GM19372 (cell line): ENCODE measurements at regions not wholly inside any gene's neighbourhood (a gene's known extent, or its start where the extent isn't known, plus 50 kb on each side); places are given as distances from the start of the nearest gene placed in this dataset.

ENCODE experiments used
- ATAC-seq: cut with Tn5 transposase; IDR thresholded peaks from one replicate; pipeline ENCODE4 v1.9.1; 2021; ENCODE audit warnings: mild to moderate bottlenecking, low read depth, moderate library complexity; ENCODE audit not compliant: unreplicated experiment

DNA sequence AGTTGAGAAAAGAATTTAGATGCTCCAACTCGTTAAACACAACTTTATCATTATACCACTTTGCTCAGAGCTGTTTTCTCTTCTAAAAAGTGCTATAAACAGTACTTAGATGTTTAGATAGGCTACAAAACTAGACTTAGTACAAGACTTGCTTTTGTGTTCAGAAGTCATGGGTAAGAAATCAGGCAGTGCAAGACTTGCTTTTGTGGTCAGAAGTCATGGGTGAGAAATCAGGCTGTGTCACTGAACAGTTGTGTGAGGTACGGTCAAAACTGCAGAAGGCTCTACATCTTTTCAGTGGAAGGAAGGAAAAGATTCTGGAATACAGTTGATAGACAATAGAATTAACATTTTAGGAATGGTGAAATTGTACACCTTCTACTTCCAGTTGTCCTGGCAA, 239.7 kb downstream of the DNAJB9 start:
- no peak for ATAC-seq

DNA sequence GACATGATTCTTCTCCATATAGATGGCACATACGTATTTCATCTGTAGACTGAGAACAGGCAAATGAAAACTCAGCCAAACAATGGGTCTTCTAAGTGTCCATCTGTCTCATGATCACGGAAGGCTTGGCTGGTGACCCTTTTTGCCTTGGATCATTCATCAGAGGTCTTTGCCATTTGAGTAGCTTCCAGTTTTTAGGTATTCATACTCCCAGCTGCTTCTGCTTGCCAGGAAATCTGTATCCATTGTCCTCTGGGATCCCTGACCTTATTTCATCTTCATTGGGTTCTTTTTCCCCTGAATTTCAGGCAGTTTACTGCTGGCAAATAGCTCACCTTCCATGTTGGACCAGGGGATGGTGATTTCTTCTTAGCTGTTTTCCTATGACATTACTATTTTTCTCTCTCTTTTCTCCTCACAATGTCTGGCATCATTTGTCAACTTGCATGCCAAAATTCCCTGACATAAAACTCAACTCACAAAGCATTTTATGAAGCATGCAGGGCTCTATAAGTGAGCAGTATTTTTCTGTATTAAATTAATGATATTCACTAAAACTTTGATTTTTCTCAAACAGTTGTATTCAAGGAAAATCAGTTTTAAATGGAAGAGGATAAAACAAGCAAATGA, 241.2 kb downstream of the DNAJB9 start:
- ATAC-seq: no peak

DNA sequence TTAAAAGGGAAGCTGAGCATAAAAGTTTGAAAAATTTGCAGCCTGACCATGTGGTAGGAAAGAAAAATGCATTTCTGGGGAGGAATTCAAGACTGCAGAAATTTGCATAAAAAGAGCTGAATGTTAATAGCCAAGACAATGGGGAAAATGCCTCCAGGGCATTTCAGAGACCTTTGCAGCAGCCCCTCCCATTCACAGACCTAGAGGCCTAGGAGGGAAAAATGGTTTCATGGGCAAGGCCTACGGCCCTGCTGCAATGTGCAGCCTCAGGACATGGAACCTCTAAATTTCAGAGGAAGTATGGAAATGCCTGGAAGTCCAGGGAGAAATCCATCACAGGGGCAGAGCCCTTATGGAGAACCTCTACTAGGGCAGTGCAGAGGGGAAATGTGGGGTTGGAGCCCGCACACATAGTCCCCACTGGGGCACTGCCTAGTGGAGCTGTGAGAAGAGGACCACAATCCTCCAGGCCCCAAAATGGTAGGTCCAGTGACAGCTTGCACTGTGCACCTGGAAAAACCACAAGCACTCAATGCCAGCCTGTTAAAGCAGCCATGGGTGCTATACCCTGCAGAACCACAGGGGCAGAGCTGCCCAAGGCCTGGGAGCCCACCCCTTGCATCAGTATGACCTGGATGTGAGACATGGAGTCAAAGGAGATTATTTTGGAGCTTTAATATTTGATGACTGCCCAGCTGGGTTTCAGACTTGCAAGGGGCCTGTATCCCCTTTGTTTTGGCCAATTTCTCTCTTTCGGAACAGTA, 243.8 kb downstream of the DNAJB9 start:
- no peak for ATAC-seq

DNA sequence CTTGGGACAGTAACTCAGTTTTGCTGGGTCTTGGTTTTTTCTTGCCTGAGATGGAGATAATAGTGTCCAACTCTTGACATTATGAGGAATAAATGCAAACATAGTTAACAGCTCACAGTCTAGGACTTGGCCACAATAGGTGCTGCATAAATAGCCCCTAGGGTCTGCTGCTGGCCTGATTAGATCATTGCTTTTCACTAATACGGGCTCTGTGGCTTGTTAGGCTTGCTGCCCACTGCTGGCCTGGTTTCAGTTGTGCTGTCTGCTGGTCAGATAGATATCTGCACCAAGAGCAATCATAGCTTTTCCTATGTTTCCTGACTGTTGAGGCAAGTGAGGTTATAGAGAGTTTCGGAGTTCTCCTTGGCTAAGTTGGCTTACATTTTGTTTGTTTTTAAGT, 246.1 kb downstream of the DNAJB9 start:
- ATAC-seq: no peak

DNA sequence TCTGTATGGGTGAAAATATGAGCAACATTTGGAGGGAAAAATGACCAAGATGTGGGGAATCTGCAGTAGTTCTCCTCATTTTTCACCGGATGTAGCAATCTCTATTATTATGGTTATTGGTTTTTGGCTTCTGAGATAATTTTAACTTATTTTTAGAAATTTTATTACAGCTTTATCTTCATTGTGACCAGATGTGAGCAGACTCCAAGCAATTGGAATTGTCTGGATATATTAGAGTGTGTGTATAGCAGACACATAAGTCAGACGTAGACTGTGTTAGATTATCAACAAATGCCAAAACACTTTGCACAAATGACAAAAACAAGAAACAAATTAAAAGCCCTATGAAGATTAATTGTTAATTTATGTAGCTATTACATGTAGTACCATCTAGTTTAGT, 249.1 kb downstream of the DNAJB9 start:
- no peak for ATAC-seq

DNA sequence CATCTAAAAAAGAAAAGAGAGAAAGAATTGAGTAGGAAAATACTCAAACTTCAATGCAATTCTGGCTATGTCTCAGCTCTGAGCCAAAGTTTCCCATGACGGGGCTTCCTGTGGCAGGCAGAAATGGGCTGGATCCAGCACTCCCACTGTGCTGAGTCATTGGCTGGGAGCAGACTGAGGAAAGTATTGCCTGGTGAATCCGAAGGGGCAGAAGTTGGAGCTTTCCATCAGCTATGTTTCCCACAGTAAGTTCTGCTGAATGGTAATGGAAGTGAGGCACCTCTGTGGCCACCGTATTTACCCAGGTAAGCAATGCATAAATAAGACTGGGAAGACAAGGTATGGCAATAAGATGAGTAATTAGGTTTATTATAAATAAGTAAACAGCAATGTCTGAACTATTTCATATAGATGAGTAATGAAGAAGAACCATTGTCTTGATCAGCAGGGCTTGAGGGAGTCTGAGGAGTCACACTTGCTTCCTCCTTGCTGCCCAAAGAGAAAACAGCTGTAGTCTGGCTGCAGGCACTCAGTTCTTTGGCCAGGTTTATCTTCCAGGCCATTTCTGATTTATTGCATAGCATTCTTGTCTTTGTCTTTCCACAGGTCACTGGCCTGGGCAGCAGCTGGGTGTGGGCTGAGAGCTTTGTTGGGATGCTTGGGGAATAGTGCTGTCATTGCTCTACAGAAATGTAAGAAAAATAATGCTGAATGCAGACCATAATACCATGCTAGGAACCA, 255.3 kb downstream of the DNAJB9 start:
- no peak for ATAC-seq

DNA sequence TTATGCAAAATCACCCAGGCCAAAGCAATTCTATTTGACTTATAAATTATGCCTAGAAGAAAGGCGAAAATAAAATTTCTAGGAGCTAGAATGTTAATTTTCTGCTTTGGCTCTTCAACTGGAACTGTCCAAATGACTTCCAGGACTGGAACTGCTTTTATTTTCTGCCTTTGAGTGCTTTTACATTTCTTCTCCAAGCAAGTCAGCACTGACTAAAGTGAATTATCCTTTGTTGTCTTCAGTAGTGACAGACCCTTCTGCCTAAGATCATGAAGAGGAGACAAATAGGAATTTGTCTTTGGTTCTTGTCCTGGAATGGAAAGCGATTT, 255.9 kb downstream of the DNAJB9 start:
- no peak for ATAC-seq

DNA sequence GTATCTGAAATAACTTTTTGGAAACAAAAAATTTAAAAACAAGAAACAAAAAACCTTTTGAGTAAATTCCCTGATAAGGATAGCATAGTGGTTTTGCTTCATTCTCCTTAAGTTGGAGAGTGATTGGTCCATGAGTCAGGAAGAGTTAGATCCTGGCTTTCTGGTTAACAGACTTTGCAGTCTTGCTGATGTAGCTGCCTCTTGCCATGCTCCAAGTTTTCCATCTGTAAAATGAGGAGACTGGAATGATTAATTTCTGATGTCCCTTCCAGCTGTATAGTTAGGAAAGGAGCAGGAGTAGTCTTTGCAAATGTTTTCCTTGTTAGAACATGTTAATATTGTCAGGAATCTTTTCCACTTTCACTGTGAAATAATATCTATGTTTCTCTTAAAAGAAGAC, 266.6 kb downstream of the DNAJB9 start:
- ATAC-seq: no peak

DNA sequence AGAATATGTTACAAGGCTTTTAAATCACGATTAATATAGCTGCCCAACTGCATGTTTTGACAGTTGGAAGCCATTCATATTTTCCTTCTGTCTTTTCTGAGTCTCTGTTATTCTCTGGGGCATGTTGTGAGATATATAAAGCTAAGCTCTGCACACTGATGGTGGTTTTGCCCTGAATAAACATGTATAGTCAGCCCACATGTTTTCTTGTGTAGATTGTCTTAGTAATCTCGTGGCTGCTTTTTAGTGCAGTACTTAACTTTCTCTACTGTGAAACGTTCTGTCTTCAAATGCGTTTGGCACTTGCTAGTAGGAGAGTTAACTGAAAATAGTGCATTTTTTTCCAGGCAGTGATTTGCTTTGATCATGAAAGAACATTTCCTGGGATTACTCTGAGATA, 268.5 kb downstream of the DNAJB9 start:
- ATAC-seq: no peak

DNA sequence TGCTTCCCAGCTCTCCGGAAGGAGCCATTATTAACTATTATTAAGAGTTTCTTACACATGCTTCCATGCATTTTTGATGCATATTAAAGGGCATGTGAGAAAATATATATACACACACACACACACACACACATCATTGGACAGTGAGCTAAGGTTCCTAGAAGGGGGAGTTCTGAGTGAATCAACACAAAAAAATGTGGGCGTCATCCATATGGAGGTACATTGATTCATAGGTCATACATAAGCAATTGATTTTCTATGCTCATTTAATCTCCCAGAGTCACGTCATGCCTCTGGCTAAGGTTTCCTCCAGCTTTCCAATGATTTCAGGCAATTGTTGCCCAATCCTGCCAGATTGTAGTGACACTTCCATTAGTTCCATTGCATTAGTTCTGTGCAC, 269.4 kb downstream of the DNAJB9 start:
- no peak for ATAC-seq

DNA sequence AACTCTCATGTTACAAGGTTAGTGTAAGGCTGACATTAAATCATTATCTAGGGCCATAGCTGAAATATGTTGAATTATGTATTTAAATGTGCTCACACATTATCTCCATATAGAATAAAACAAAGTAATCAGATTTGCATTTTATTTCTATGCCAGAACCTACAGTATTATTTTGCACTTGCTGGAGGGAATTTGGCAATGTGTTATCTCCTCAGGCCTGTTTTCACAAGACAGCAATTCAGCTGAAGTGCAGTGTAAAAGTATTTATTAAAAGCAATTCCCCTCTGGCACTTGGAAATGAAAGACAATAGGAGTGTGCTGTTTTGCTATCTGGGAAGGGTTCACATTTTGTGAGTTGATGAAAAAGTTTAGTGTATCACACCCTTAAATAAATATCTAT, 276.3 kb downstream of the DNAJB9 start:
- no peak for ATAC-seq

DNA sequence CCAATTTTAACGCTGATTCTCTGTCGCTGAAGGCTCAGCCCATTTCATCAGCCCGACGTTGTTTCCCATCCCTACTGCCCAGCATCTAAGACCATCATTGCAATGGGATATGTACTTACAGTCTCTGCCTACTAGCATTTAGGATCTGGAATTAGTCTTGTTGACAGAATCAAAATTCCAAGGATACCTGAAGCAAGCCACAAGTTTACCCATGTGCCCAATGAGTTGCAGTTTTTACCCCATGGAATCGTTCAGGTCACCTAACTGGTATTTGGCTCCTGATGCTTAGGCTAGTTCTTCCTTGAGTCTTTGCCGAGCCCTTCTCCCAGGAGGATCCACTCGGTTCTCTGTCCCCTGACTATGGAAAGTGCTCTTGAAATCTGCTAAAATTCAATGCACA, 276.8 kb downstream of the DNAJB9 start:
- no peak for ATAC-seq

DNA sequence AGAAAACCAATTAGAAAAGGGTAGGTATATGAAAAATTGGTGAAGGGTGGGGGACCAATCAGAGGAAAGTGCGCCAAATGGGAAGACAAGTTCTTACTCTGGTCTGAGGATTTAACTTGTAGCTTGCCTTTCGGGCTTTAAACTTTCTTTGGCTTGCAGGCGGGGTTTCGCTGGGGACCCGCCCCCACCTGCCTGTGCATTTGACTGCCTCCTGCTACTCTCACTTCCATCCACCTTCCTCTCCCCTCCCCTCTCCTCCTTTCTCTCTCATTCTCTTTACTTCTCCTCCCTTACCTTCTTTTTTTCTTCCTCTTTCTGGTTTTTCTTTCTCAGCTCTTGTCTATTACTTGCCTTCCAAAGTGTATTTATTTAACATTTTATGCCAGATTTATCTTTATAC, 278.8 kb downstream of the DNAJB9 start:
- ATAC-seq: no peak

DNA sequence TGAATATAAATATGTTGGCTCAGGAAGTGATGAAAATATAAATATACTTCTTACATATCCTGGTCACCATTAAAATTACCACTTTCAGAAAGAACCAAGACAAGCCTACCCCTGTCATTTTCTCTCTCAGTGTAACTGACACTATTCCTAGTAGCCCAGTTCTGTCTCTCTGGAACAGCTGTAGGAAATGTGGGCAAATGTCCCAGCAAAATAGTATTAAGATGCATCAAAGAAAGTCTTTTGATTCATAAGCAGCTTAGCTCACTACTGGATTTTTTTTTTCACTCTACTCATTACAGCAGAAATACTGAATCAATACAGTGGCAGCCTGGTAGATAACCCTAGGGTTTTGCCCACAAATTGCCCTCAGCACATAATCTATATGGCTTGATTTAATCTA, 290.9 kb downstream of the DNAJB9 start:
- no peak for ATAC-seq

DNA sequence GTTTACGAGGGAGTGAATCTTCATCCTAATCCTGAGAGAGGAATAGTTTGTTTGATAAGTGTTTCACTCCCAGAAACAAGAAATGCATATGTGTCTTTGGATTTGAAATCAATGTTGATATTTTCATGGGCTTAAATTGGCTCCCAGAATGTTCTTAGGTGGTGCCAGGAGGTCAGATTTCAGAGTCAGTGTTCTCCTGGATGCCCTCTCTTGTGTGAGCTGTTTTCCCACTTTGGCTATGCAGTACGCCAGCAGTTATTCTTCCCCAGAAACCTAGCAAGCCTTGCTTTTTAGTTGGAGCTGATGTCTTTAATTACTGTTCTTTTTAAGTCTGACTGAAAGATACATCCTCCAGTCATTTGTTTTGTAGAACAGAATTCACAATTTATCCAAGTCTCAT, 291.4 kb downstream of the DNAJB9 start:
- no peak for ATAC-seq

DNA sequence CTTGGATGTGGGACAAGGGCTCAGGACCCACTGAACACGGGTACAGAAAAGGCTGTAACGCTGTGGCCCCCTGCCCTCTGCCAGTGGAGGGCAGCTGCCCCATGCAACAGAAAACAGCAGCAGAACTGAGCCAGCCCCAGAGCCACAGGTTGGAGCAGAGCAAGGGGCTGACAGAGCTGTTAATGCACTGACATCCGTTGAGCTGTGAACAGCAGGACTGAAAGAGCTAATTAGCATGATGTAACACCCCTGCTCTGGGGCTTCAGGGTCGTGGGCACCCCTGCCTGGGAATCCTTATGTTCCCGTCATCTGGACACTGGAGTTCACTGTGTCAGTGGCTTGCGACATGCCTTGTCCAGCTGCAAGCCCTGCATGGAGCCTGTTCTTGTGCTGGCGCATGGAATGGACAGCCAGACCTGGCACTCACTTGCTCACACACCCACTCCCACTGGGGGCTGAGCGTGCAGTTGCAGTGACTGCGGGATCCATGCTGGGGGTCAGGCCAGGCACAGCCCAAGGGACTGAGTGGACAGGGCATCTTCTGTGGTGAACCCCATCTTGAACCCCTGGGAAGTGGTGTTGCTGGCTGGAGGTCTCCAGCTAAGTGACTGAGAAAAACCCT, 293.7 kb downstream of the DNAJB9 start:
- no peak for ATAC-seq

DNA sequence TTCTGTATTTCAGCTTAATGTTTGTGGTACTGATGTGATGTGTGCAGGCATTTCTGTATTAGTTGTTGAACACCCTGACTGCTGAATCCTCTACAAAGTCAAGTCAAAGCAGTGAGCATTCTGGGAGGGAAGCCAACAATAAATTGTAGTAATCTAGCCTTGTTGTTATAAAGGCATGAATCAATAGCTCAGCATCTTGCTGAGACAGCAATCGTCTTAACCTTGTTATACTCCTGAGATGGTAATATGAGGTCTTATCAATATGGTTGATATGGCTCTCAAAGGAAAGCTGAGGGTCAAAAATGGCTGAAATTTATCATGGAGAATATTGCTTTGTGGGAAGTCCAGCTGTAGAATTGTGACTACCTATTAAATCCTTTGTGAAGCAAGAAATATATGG, 299.4 kb downstream of the DNAJB9 start:
- ATAC-seq: no peak

DNA sequence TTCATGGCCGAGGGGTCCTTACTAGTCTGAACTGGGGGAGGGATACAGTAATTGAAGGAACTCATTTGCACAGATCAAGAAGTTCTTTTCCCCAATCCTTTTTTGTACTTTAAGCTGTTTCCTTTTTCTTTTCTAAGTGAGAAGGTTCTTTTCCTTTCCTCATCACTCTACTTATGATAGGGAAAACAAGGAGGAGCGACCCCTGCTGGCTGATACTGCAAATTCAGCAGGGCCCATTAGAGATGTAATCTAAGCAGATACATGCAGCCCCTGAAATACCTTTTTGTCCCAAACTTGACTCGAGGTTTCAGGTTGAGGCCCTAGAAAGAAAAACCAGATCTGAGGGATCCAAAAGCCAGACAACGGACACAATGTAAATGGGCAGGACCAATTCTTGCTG, 305.5 kb downstream of the DNAJB9 start:
- ATAC-seq: no peak

DNA sequence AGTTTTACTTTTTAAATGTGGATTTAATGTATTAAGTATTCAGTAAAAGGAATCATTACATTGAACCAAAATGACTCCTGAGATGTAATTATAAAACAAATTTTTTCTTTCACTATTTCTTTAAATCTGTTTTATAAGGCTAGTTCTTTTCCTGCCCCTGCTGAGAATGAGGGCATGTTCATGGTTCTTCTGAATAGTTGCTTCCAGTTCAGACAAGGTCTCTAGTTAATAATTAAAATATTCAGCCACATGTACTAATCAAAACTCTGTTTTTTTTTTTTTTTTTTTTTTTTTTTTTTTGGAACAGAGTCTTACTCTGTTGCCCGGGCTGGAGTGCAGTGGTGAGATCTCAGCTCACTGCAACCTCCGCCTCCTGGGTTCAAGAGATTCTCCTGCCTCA, 321.2 kb downstream of the DNAJB9 start:
- ATAC-seq: no peak

DNA sequence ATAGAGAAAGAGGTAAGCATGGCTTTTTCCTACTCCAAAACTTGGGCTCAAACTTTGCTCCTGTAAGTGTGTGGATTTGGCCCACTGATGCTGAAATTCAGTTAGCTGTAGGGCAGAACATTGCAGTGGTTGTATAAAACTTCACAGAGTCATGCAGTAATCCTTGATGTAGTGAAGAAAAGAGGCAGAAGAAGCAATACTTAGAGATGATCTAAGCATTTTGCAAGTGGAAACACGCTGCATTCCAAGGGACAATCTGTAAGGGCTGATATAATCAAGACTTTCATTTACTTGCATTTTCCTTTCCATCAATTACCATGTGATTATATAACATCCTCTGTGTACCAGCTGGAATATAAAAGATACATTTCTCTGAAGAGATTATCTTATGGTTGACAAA, 338.8 kb downstream of the DNAJB9 start:
- no peak for ATAC-seq

DNA sequence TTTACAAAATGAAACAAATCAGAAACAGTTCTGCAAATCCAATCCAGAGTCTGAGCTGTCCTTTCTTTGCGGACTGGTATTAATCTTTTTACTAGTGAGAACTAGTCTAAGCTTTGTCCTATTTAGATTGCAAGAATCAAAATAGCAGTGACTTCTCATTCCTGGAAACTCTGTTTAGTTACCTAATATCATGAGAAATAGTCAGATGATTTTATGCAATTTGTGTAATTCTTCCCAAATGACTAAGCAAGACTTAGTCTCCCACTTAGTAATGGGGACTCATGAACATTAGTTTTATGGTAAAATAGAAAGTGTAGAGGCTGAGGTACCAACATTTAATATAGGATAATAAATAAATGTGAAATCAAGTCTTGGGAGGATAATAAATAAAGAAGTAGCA, 341.3 kb downstream of the DNAJB9 start:
- no peak for ATAC-seq

DNA sequence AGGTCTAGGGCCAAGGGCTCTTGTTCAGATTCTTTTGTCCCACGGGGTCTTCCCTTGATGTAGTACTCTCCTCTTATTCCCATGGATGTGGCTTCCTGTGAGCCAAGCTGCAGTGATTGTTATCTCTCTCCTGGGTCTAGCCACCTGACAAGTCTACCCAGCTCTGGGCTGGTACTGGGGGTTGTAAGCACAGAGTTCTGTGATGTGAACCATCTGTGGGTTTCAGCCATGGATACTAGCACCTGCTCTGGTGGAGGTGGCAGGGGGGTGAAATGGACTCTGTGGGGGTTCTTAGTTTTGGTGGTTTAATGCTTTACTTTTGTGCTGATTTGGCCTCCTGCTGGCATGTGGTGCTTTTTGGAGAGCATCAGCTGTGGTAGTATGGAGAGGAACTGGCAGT, 350.8 kb downstream of the DNAJB9 start:
- ATAC-seq: no peak
